GM19395 (cell line): ENCODE measurements at regions not wholly inside any gene's neighbourhood (a gene's known extent, or its start where the extent isn't known, plus 50 kb on each side); places are given as distances from the start of the nearest gene placed in this dataset.

Experiments
- ATAC-seq: cut with Tn5 transposase; IDR thresholded peaks from one replicate; pipeline ENCODE4 v1.9.1; 2021; ENCODE audit warnings: mild to moderate bottlenecking, moderate library complexity; ENCODE audit not compliant: unreplicated experiment

DNA sequence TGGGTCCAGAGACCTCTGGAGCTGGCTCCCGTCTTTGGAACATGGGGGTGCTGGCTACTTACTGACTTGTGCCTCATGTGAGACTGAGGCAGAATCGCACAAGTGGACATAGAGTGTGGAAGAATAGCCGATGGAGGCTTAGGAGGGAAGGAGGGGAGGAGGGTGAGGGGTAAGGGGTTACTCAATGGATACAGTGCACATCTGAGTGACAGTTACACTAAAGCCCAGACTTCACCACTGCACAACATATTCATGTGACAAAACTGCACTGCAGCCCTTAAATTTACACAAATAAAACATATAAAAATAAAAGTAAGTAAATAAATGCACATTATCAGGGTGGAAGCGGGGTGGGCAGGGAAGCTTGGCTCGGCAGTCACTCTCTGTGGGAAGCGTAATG lies 197.7 kb upstream of the RAB4A start:
- ATAC-seq = no peak

- ATAC-seq = no peak
Measured at GRCh38 chr1:229075217-229075616, 195.7 kb upstream of the RAB4A start.

GRCh38 chr1:229075716-229076115 lies 195.2 kb upstream of the RAB4A start:
- no peak for ATAC-seq

GRCh38 chr1:229076195-229076594 lies 194.7 kb upstream of the RAB4A start:
- ATAC-seq = no peak

DNA sequence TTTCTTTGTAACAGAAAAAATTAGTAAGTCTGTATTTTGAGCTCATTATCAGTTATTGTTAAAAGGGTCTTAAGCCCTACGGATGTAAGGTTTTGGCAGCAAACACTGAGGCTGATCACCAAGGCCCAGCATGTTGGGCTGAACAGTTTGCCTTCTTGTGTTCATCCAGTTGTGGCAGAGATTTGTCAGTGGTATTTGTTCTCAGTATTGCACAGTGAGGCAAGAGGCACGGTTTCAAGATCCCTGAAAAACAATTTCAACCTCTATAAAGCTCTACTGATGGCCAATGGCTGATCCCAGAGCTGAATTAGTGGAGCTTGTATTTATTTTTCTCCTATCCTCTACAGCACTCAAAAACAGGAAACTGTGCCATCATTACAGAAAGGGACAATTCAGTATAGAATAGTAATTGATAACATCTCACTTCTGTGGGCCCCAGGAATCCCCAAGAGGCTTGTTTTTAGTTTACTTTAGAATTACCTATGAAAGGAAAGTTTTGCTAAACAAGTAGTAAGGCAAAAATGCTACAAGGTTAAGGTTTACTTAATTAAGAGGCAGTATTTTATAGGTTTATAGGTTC lies 191.8 kb upstream of the RAB4A start:
- ATAC-seq = no peak

DNA sequence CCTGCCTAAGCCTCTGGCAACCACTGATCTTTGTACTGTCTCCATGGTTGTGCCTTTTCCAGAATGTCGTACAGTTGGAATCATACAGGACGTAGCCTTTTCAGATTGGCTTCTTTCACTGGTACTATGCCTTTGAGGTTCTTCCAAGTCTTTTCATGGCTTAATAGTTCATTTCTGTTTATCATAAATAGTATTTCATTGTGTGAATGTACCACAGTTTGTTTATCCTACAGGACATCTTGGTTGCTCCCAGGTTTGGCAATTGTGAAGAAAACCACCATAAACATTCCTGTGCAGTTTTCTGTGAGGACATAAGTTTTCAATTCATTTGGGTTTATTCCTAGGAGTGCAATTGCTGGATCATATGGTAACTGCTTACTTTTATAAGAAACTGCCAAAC lies 190.6 kb upstream of the RAB4A start:
- ATAC-seq = no peak

DNA sequence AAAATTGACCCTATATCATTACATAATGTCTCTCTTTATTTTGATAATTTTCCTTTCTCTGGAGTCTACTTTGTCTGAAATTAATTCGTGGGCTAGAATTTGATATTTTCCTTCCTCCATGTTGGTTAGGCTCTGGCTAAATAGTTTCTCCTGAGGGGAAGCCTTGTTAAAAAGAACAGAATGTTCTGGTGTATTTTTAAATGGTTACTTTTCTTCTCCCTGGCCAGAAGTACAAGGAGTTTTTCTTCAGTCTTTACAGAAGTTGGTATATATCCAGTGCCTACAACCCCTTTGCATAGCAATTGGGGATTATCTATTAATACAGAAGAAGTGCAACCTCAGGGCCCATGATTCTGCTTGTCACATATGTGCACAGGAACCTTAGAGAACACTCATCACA lies 185.6 kb upstream of the RAB4A start:
- ATAC-seq = no peak

- ATAC-seq = no peak
Measured at GRCh38 chr1:229086091-229086490, 184.8 kb upstream of the RAB4A start.

DNA sequence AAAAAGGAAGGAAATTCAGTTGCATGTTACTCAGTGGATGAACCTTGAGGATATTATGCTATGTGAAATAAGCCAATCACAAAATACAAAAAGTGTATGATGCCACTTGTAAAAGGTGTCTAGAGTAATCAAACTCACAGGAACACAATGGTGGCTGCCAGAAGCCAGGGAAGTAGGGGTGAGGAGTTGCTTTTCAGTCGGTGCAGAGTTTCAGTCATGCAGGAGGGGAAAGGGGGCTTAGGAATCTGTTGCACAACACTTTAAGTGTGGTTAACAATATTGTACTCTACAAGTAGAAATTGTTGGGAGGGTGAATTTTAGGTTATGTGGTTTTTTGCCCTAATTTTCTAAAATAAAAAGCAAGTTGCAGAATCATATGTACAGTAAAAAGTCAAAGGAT lies 184.2 kb upstream of the RAB4A start:
- ATAC-seq = no peak

GRCh38 chr1:229087339-229087738 lies 183.6 kb upstream of the RAB4A start:
- no peak for ATAC-seq

- no peak for ATAC-seq
Measured at GRCh38 chr1:229087906-229088305, 183.0 kb upstream of the RAB4A start.

DNA sequence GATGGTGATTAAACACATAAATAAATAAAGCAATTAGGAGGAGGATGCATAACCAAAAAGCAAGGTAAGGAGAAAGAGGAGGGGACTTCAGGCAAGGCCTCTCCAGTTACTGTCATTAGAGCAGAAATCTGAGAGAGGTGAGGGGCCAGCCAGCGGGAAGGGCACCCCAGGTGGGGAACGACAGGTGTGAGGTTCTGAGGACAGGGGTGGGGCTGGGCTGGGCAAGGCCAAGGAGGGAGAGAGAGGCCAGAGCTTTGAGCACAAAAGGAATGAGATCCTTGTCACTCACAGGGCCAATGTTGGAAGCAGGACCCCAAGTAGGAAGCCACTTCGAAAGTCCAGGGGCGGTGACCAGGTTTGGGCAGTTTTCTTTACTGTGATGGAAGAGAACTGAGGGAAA lies 182.2 kb upstream of the RAB4A start:
- no peak for ATAC-seq

GRCh38 chr1:229089586-229090208 lies 181.2 kb upstream of the RAB4A start:
- no peak for ATAC-seq

DNA sequence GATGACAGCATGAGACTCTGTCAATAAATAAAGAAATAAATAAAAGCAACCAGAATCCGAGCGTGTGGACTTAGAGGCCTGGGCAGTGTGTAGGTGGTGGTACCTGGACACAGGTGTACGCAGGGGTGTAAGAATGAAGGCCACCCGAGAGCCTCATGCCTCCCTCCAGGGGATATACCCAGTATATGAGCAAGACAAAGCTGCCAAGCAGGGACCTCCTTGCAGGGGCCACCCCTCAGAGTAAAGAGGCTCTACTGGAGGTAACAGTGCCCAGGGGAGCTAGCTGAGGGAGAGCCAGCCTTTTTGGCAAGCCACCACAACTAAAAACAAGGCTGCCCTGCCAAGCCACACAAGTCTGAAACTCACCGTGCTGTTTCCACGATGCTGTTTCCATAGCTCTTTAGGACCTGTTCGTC lies 179.2 kb upstream of the RAB4A start:
- no peak for ATAC-seq

- ATAC-seq = no peak
Measured at GRCh38 chr1:229092377-229093237, 178.3 kb upstream of the RAB4A start.

DNA sequence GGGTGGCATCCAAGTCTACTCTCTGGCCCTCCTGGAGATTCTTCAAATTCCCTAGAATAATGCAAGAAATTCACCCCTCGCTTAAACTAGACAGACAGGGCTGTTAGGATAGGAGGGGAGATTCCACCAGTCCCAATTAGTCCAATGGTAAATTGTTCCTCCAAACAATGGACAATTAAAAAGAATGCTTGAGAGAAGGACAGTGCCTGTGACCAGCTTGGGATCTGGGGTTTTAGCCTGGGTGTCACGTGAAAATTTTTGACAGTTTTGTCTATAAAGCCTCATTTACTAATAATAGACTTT lies 177.7 kb upstream of the RAB4A start:
- ATAC-seq = no peak

DNA sequence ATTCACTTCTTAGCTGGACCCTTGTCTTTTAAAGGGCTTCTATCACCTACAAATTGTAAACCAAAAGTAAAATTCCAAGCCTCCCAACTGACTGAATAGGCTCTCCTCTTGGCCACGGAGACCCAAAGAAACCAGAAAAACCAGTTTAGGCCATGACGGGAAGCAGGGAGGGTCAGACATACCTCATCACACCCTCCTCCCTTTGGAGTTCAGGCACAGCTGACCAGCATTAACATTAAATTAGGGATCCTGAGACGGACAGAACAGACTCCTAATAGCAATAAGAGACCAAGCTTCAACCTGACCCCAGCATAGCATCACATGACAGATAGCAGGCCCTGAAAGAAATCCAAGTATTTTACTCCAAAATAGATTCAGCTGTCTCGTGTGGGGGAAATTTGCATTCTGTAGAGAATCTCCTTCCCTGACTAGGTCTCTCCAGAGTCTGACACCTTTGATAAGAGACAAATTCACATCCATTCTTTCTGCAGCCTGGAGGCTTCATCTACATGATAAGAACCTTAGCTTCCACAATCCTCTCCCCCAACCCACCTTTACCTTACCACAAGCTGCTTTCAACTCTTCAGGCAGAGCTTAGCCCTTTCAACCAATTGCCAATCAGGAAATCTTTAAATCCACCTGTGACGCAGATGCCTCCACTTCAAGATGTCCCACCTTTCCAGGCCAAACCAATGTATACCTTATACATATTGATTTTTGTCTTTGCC lies 177.1 kb upstream of the RAB4A start:
- no peak for ATAC-seq

DNA sequence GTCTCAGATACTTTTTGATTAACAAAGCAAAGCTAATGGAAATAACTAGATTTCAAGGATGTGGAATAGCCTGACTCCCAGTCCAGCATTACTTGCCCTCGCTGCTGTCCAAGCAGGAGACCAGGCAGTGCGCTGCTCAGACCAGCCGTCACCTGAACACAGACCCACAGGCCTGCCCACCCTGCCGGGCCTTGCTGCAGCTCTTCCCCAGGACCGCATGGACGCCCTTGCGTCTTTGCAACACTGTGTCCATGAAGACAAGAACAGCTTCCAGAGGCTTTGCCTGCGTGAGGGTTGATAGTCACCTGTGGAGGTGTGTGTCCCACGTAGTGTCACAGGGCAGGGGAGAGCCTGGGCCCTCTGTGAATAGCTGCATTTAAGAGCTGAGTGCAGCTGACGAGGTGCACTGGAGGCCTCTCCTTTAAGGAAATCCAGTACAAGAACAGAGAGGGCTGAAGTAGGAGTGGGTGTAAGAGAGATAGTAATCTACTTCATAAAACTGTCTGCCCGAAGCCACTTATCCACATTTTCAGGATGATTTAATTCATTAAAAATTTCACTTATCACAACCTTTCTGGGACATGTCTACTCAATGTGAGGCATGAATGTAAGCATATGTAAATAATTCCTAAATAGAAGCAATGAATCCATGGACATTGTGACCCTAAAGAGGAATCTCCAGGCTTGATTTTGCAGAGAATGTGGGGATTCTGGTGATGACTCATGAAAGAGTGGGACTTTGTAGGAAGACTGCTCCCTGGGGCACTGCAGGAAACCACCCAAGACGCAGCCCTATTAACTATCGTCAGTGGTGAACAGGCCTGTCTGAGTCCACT lies 176.2 kb upstream of the RAB4A start:
- ATAC-seq = no peak

GRCh38 chr1:229095325-229095724 lies 175.6 kb upstream of the RAB4A start:
- ATAC-seq = no peak

DNA sequence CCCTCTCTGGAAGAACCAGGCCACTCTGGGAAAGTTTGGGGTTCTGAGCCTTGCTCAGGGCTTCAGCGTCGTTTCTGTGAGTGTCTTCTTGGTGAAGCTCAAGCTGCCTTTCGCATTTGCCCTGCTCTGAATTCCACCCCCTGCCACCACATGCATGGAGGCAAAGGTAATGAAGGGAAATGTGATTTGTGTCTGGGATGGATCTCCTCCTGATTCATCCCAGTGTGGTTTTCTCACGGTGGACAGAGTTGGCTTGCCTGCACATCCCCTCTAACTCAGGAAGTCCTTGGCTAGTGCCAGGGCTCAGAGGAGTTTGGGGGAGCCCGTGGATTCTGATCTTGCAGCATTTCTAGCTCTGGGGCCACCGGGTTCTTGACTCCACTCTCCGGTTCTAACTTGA lies 173.6 kb upstream of the RAB4A start:
- ATAC-seq = no peak

DNA sequence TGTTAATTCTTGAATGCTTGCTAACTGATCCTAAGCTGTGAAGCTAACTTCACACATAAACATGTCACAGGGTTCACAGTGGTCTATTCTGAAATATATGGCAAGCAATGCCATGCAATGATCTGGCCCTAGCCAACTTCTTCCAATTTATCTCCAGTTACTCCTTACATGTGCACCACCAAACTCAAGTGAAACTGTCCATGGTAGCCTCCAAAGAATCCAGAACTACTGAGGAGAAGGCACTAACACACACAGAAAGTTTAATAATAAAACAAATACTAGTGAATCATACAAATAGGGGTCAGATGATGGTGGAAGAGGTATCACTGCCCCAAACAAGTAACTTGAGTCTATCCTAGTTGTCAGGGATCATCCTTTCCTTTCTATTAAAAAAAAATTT lies 172.6 kb upstream of the RAB4A start:
- no peak for ATAC-seq
